ENCODE measurements at regions not wholly inside any gene's neighbourhood (a gene's known extent, or its start where the extent isn't known, plus 50 kb on each side); places are given as distances from the start of the nearest gene placed in this dataset.

- Histone ChIP-seq H3K27ac (ENCODE audit: extremely low read depth, low read depth, low read length) (no peak overlapping the region), H3K9me3 (ENCODE audit: control insufficient read depth, insufficient read depth, low read depth, low read length) (no peaks in the 10 kb centered on the region), H3K36me3 (ENCODE audit: control insufficient read depth in 2 of 2, insufficient read depth in 1 of 2, low read length in 2 of 2) (no peaks in the 10 kb centered on the region), H3K4me1 (ENCODE audit: control insufficient read depth, insufficient read depth, low read length) (no peaks in the 10 kb centered on the region), H3K4me3 (ENCODE audit: low read depth, low read length) (no peak overlapping the region)
- no peak for TF ChIP-seq REST (tag by site-specific recombination; IDR thresholded peaks at IDR 0.05)
- TF ChIP-seq ZNF514 (tag by site-specific recombination; IDR thresholded peaks at IDR 0.05) = no peak
- TF ChIP-seq ZNF133 (tag by site-specific recombination; IDR thresholded peaks at IDR 0.05) = no peak
- no peak for TF ChIP-seq ZNF211 (tag by site-specific recombination; IDR thresholded peaks at IDR 0.05; ENCODE audit: low read depth)
- TF ChIP-seq ZFP69B (tag by site-specific recombination; IDR thresholded peaks at IDR 0.05) = no peak
- no peak for TF ChIP-seq GLI2 (tag by site-specific recombination; IDR thresholded peaks at IDR 0.05; ENCODE audit: borderline replicate concordance, low read depth)
- no peak for TF ChIP-seq ZNF2 (tag by site-specific recombination; IDR thresholded peaks at IDR 0.05)
- TF ChIP-seq KLF17 (tag by site-specific recombination; IDR thresholded peaks at IDR 0.05) = no peak
- no peak for TF ChIP-seq KLF8 (tag by site-specific recombination; IDR thresholded peaks at IDR 0.05)
- no peak for TF ChIP-seq ZBTB8A (tag by site-specific recombination; IDR thresholded peaks at IDR 0.05)
- TF ChIP-seq PBX3 (CRISPR knock-in tag; IDR thresholded peaks at IDR 0.05) = no peak
- TF ChIP-seq ZNF785 (tag by site-specific recombination; IDR thresholded peaks at IDR 0.05) = no peak
- POLR2A ChIA-PET = no interaction called here
- CTCF ChIA-PET = interaction anchor here (0.6 kb wide), 1 partner anchor 108 kb away, joined by 3 read pairs; no protein-coding TSS in a partner anchor
Observed at GRCh38 chr13:55937180-55937579, 1203.5 kb upstream of the PRR20A start.

- Histone ChIP-seq H3K36me3 (ENCODE audit: control insufficient read depth in 2 of 2, insufficient read depth in 1 of 2, low read length in 2 of 2) (no peaks in the 10 kb centered on the region), H3K27ac (ENCODE audit: extremely low read depth, low read depth, low read length) (no peak overlapping the region), H3K4me1 (ENCODE audit: control insufficient read depth, insufficient read depth, low read length) (no peaks in the 10 kb centered on the region), H3K9me3 (ENCODE audit: control insufficient read depth, insufficient read depth, low read depth, low read length) (no peaks in the 10 kb centered on the region), H3K4me3 (ENCODE audit: low read depth, low read length) (no peak overlapping the region)
- CTCF ChIA-PET = interaction anchor here (0.7 kb wide), 1 partner anchor 83 kb away, joined by 3 read pairs; no protein-coding TSS in a partner anchor
- TF ChIP-seq ZBTB17 (tag by site-specific recombination; IDR thresholded peaks at IDR 0.05) (no peak), ZNF26 (tag by site-specific recombination; IDR thresholded peaks at IDR 0.05) (no peak), ZNF10 (tag by site-specific recombination; IDR thresholded peaks at IDR 0.05) (no peak), FEZF1 (tag by site-specific recombination; IDR thresholded peaks at IDR 0.05) (no peak), ZNF214 (tag by site-specific recombination; IDR thresholded peaks at IDR 0.05; ENCODE audit: borderline replicate concordance) (no peak), ZBTB20 (tag by site-specific recombination; IDR thresholded peaks at IDR 0.05) (no peak), ZNF16 (tag by site-specific recombination; IDR thresholded peaks at IDR 0.05; ENCODE audit: low read depth) (no peak), ZNF473 (tag by site-specific recombination; IDR thresholded peaks at IDR 0.05) (no peak), ZNF114 (tag by site-specific recombination; IDR thresholded peaks at IDR 0.05) (no peak)
- POLR2A ChIA-PET = no interaction called here
Observed at GRCh38 chr13:55948175-55948574, 1192.5 kb upstream of the PRR20A start.
